Skin epidermis (tissue), 12 donors: ENCODE measurements at regions not wholly inside any gene's neighbourhood (a gene's known extent, or its start where the extent isn't known, plus 50 kb on each side); places are given as distances from the start of the nearest gene placed in this dataset.
A peak's percentile ranks its signal among the peaks of the same experiment; 100 is the strongest.
"Not testable (repeated sequence)": the region's sequence is repeated elsewhere in the genome, so short reads cannot be mapped to it uniquely, and the experiment has no call there.

Experiments
- H3K27ac ChIP-seq, 21 experiments: fragments of 200-600 bp; sonication (generic) in 11 of 21; one replicate each; pipeline ENCODE4 v1.5.0; 2020; ENCODE audit warnings: mild to moderate bottlenecking in 3 of 21, inconsistent platforms in 2 of 21, moderate library complexity in 2 of 21
- H3K4me3 ChIP-seq, 7 experiments: fragments of 200-600 bp; sonication (generic) in 2 of 7; one replicate each; pipeline ENCODE4 v1.5.0; 2020; ENCODE audit warnings: inconsistent platforms in 2 of 7, mild to moderate bottlenecking in 2 of 7, moderate library complexity in 1 of 7

DNA sequence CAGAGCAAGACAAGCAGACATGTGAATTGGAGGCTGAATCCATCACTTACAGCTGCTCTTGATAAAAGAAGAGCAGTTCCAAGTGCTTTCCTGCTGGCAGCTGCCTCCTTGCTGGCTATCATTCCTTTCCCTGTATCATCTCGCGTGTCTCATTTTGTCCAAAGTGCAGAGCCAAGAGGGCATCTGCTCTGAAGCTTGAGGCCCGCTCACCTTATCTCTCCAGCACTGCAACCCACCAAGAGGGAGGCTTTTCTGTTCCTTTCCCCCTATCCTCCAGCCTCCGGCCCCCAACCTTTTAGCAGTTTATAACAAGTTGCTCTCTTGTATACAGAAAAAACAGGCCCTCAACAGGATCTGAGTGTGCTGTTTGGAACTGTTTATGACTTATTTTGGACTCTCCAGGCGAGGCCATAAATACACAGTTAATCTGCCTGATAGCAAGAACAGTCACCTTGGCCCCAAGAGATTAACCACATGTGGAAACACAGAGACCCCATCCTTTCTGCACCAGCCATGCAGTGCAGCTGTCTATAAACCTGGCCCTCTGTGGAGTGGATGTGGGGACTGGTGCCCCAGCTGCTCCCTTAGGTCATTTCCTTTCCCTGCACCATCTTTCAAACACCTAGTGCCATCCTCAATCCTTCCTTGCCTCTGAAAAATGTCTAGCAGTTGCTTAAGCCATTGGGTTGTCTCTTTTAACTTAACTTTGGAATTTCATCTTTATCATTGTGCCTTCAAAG lies 172.5 kb upstream of the FERMT1 start:
- no peak overlapping the region for H3K27ac ChIP-seq
- no peak overlapping the region for H3K4me3 ChIP-seq

DNA sequence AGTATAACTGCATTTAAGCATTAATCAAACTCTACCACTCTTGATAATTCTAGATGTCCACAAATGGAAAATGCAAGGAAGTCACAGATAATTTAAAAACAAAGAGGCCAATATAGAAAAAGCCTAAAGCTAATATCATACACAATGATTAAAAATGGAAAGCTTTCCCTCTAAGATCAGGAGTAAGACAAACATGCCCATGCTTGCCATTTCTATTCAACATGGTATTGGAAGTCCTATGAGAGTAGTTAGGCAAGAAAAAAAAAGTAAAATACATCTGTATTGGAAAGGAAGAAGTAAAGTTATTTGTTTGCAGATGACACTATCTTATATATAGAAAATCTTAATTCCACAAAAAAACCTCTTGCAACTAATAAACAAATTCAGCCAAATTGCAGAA lies 164.6 kb upstream of the FERMT1 start:
- Histone ChIP-seq H3K27ac (no peak overlapping the region), H3K4me3 (no peak overlapping the region)

DNA sequence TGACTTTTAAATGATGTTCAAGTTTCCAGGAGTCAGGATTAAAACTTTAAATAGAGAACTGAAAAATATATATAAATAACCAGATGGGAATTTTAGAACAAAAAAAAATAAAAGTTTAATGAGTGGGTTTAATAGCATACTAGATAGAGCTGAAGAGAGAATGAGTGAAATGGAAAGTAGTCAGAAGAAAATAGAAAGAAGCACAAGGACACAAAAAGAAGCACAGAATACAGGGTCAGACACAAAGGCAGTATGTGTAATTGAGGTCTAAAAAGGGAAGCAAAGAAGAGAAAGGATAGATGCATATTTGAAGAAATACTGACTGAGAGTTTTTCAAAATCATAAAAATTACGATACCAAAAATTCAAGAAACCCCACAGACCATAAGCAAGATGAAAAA lies 159.8 kb upstream of the FERMT1 start:
- H3K4me3 ChIP-seq, result no peak overlapping the region
- no peak overlapping the region for H3K27ac ChIP-seq

DNA sequence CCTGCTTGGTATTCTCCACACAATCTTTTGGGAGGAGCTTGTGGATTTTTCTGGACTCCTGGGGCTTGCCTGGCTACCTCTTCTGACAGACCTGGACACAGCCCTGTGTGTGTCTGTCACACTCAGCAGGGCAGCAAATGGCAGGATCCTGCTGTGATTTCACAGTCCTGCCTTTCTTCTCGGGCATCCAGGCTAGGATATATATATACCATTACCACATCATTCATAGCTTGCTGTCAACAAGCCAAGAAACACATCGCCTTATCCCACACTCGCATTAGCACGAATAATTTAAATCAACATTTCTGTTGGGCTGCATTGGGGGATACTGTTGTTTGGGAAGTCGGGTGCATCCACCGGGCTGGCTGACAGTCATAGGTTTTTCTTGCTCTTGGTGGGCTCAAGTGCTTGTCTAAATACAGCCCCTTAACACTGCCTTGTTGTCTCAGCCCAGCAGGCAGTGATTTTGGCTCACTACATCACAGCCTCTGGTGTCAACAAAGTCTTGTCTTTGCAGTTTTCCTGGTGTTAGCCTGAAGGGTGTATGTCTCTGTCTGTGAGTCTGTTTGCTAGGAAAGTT lies 154.9 kb upstream of the FERMT1 start:
- no peak overlapping the region for H3K27ac ChIP-seq

DNA sequence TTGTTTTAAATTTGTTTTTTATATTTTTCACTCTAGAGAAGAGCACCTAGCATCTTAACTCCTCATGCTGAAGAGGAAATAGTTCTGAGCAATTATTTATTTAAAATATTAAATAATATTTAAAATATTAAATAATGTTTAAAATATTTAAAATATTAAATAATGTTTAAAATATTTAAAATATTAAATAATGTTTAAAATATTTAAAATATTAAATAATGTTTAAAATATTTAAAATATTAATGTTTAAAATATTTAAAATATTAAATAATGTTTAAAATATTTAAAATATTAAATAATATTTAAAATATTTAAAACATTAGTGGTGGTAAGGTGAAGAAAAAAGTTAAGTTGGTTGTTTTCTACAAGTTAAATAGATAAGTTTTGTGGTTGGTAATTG lies 147.6 kb upstream of the FERMT1 start:
- not testable (repeated sequence) for H3K27ac ChIP-seq

More for the DNA sequence above, 154.9 kb upstream of the FERMT1 start:
- H3K4me3 ChIP-seq, result no peak overlapping the region

DNA sequence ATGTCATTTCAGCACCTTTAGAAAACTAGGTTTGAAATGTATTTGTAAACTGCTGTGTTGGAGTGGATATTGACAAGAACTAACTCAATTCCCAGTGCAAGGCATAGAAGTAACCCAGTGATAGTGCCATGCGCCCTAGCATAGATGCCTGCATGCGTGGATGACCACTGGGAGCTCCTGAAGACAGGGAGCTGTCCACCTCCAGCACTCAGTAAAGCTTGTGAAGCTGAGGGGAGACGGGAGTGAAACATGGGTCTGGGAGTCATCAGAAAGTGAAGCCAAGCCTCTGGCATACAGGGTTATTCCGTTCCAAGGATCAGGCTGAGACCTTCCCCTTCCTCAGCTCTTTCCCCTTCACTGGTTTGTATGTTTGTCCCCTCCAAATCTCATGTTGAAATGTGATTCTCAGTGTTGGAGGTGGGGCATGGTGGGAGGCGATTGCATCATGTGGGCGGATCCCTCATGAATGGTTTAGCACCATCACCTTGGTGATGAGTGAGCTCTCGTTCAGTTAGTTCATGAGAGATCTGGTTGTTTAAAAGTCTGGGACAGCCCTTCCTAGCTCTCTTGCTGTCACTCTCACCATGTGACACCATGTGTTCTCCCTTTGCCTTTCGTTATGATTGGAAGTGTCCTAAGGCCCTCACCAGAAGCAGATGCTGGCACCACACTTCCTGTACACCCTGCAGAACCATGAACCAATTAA lies 146.5 kb upstream of the FERMT1 start:
- Histone ChIP-seq H3K27ac (no peak overlapping the region), H3K4me3 (no peak overlapping the region)

More for the DNA sequence above, 147.6 kb upstream of the FERMT1 start:
- not testable (repeated sequence) for H3K4me3 ChIP-seq

DNA sequence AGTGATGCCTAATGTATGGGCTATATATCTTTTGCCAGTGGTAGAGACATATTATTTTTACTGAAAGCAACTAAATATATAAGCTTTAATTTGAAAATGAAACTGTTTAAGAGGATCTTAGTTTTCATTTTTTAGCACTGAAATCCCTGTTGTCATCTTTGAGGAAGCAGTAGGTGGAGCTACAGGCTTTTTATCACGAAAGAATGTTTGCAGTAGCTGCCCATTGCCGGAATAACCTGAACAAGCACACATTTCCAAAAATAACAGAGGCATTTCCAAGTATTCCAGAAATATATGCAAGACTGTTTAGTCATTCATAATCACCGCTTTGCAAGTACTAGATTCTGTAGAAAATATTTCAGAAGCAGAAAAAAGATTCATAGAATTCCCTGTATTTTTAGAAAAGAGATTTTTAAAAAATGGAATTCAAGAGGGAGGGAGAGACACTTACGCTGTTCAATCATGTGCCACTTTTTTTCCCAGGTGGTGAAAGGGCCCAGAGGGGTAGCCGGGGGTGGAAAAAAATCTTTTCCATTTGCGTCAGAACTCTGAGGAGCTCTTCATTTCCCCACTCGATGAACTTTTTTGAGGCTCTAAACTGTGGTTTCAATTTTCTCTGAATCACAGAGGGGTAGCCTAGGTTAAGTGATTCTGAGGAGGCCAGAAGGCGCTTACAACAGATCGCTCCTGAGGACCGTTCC lies 142.5 kb upstream of the FERMT1 start:
- H3K27ac ChIP-seq, result peak overlapping the region in 3 of 21 experiments; percentile 1 to 43 (median 41)

DNA sequence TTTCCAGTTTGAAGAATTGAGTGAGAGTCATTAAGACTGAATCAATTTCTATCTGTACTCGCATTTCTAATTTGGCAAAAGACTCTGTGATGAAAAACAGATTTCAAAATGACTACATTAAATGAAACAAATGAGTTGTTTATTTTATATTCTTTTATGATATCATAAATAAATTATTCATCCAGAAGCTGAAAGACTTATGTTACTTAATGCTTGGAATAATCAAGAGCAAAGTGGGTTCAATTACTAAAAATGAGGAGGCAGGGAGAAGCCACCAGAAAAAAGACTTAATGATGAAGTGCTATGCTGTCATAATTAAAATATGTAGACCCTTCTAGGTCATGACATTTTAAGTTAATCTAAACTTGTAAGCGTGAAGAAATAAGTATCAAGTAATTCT lies 130.6 kb upstream of the FERMT1 start:
- no peak overlapping the region for H3K4me3 ChIP-seq
- H3K27ac ChIP-seq, result no peak overlapping the region

More for the DNA sequence above, 142.5 kb upstream of the FERMT1 start:
- no peak overlapping the region for H3K4me3 ChIP-seq

DNA sequence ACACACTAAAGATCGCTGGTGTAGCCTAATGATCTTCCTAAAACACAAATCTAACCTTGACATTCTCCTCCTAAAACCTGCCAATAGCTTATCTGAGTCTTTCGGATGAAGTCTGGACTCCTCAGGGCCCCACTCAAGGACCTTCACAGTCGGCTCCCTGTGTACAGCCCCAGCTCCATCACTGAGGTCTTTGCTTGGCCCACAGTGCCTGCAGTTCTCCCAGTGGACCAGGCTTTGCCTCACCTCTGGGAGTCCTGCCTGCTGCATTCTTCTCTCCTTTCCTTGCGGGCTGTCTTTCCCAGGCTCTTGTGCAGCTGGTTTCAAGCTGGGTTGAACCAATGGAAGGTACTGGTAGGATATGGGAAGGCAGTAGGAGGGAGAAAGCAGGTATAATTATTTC lies 122.6 kb upstream of the FERMT1 start:
- no peak overlapping the region for H3K27ac ChIP-seq

DNA sequence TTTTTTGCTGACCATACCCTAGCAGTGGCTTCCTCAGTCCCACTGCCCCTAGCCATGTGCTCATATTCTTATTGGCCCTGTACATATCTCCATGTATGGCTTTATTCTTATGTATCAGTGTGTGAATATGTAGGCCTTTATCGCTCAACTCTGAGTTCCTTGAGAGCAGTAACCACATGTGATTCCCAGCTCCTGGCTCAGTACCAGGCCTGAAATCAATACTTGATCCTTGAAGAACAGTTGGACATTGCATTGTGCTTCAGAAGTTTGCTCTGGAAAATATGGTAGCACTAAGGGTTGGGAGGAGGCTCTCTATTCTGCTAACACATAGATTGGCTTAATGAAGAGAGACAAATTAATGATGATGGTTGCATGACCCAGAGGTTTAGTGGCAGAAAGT lies 118.8 kb upstream of the FERMT1 start:
- Histone ChIP-seq H3K4me3 (no peak overlapping the region), H3K27ac (no peak overlapping the region)

More for the DNA sequence above, 122.6 kb upstream of the FERMT1 start:
- H3K4me3 ChIP-seq, result no peak overlapping the region

DNA sequence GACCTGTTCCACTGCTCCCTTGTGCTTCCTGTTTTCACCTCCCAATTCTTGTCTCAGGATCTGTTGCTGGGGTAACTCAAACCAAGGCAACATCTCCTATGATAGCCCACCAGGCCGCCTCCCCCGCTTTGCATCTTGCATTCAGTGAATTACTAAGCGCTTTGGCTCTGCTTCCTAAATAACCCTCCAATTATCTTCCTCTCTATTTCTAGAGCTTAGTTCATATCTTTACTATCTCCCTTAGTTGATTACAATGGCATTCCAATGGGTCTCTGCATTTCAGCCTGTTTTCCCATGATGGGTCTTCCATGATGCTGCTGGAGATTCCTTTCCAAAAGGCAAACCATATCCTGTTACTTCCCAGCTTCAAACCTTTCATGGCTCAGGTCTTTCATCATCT lies 117.2 kb upstream of the FERMT1 start:
- H3K4me3 ChIP-seq, result no peak overlapping the region
- H3K27ac ChIP-seq, result no peak overlapping the region

DNA sequence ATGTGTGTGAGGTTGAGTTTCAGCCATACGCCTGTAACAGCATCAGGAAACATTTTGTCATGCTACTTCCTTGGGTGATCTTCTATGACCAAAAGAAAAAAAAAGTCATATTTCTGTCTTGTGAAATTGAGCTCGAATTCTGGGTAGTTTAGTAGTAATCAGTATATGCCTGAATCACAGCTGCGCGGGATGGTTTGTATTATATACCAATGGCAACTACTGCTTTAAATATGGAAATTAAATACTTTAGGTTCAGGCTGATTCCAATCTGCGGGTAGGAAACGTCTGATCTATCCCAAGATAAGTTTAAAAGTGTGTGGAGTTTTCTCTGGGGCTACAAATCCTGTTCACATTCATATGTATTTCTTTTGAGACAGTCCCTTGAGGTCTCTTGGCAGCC lies 115.6 kb upstream of the FERMT1 start:
- no peak overlapping the region for H3K4me3 ChIP-seq
- no peak overlapping the region for H3K27ac ChIP-seq

DNA sequence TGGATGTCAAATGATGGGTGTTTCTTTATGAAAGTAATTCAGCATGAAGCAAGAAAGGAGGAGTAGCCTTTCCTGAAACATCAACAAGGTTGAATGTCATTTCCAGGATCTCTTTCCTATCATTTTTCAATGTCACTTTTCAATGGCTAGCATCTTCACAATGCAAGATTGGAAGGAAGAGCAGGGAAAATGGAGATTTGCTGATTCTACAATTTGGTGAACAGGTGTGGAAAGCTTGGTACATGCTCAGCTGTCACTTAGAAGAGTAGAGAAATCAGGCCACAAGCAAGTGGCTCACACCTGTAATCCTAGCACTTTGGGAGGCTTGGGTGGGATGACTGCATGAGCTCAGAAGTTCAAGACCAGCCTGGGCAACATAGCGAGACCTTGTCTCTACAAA lies 112.7 kb upstream of the FERMT1 start:
- H3K4me3 ChIP-seq, result no peak overlapping the region

DNA sequence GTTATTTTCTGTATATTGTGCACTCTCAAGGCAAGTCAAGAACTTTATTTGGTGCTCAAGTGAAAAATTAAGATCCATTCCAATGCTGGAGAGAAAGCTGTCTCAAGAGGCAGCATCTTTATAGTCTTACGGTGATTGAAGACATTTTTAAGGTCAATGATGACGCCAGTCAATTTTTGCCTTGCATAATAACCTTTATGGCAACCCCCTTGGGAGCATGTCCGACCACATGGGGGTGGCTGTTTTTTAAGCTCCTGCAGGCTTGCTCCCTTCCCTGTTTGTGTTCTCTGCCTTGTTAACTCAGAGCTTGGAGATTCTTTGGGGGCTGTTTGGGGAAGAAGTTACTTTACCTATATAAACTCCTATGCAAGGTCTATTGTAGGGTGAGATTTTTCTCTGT lies 109.6 kb upstream of the FERMT1 start:
- Histone ChIP-seq H3K27ac (no peak overlapping the region), H3K4me3 (no peak overlapping the region)

More for the DNA sequence above, 112.7 kb upstream of the FERMT1 start:
- no peak overlapping the region for H3K27ac ChIP-seq

DNA sequence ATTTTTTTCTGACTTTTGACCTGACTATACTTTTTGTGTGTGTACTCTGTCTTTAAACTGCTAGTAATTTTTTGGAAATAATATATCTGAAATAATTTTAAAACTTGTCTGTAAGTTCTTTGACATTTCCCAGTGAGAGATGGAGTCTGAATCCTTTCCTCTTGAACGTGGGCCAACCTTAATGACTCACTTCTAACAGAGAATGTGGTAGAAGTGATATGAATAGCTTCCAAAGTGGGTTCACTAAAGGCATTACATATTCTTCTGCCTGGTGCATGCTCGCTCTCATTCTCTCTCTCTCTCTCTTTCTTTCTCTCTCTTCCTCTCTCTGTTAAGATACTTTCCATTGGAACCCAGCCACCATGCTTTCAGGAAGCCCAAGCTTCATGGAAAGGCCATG lies 108.7 kb upstream of the FERMT1 start:
- Histone ChIP-seq H3K4me3 (no peak overlapping the region), H3K27ac (no peak overlapping the region)

DNA sequence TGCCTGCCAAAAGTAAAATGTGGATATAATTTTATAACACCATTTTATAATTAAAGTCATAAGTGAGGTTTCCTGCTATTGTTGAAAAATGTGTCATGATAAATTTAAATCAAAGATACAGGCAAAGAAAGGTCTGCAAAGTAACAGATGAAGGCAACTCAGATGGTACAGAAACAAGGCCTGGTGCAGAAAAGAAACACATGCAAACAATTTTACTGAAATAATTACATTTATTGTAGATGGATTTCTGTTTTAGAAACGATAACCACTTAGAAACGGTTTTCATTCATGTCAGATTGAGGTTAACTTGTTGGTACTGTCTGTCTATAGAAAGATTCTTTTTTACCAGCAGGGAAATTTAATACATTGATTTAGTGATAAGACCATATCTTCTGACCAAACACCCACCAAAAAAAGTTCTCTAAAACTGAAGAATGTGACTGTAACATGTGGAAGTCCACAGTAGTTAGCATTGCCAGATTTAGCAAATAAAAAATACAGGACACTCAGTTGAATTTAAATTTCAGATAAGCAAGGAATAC lies 105.5 kb upstream of the FERMT1 start:
- no peak overlapping the region for H3K4me3 ChIP-seq

DNA sequence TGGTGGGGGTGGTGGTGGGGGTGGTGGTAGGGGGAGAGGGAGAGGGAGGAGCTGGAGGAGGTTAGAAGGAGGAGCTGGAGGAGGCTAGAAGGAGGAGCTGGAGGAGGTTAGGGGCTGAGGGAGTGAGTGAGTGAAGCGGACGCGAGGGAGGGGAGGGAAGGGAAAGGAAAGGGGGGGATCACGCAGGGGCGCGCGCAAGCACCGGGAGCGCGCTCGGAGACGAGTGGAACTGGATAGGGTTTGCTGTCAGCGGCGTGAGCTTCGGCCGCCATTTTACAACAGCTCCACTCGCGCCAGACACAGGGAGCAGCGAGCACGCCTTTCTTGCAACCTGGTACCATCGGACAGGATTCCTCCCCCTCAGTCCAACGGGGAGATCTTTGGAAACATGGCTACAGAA lies 90.5 kb upstream of the FERMT1 start:
- Histone ChIP-seq H3K27ac (no peak overlapping the region), H3K4me3 (no peak overlapping the region)

More for the DNA sequence above, 105.5 kb upstream of the FERMT1 start:
- no peak overlapping the region for H3K27ac ChIP-seq

DNA sequence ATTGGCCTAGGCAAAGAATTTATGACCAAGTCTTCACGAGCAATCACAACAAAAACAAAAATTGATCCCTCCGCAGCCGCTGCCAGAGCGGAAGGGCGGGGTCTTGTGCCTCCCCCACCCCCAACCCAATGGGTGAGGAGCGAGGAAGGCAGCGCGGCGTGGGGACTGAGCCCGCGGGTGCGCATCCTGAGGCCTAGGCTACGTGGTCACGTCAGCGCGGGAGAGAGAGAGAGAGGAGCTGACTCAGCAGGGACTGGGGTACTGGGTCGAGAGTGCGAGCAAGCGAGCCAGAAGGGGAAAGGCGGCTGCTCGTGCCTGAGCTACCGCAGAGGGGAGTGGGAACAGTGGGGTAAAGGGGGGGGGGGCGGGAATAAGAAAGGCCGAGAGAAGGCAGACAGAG lies 90.1 kb upstream of the FERMT1 start:
- Histone ChIP-seq H3K27ac (no peak overlapping the region), H3K4me3 (no peak overlapping the region)

DNA sequence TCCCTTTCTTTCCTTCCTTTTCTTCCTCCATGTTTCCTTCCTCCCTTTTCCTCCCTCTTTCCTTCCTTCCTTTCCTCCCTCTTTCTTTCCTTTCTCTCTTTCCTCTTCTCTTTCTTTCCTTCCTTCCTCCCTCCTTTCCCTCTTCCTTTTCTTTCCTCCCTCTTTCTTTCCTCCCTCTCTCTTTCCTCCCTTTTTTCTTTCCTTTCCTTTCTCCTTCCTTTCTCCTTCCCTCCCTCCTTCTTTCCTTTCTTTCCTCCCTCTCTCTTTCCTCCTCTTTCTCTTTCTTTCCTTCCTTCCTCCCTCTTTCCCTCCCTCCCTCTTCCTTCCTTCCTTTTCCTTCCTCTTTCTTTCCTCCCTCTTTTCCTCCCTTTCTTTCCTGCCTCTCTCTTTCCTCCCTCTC lies 86.3 kb upstream of the FERMT1 start:
- Histone ChIP-seq H3K27ac (no peak overlapping the region), H3K4me3 (no peak overlapping the region)

DNA sequence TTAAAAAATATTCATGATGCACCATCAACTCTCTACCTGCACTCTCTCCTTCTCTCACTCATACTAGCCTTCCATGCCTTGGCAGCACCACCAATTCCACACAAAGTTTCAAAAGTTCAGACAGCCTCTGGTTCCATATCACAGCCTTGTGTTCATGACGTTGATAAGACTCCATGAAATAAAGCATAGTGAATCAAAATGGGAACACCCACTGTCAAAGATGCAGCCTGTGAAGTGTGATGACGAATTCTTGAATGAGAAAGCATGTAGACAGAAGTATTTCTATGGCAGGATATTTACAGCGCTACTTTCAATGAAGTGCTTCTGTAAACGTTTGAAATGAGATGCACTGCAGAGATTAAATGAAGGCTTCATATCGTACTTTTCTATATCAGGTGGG lies 77.3 kb upstream of the FERMT1 start:
- Histone ChIP-seq H3K27ac (no peak overlapping the region), H3K4me3 (no peak overlapping the region)
